Liver (tissue), 3 donors: ENCODE measurements at regions not wholly inside any gene's neighbourhood (a gene's known extent, or its start where the extent isn't known, plus 50 kb on each side); places are given as distances from the start of the nearest gene placed in this dataset.

ENCODE experiments used
- CTCF ChIP-seq: fragments of 150-350 bp; IDR thresholded peaks from 2 replicates; pipeline ENCODE4 v1.5.1; 2017; ENCODE audit warnings: improper control_type of control experiment, low read depth, low read length; ENCODE audit not compliant: missing input control
- EGR1 ChIP-seq, 2 donors: IDR thresholded peaks; 2 replicates each; pipeline ENCODE4 v1.6.1; 2016 to 2018; ENCODE audit warnings: antibody characterized with exemption in 2 of 2, low read depth in 2 of 2
- FOXA1 ChIP-seq: IDR thresholded peaks from 2 replicates; pipeline ENCODE4 v1.6.1; 2016; ENCODE audit warnings: antibody characterized with exemption
- GABPA ChIP-seq, 2 donors: IDR thresholded peaks in 1 of 2; conservative IDR thresholded peaks in 1 of 2; 2 replicates each; pipeline ENCODE4 v1.6.1; 2016; ENCODE audit warnings: antibody characterized with exemption in 2 of 2, mild to moderate bottlenecking in 1 of 2, moderate library complexity in 1 of 2
- JUND ChIP-seq, 2 donors: IDR thresholded peaks; 2 replicates each; pipeline ENCODE4 v1.6.1; 2016; ENCODE audit warnings: antibody characterized with exemption in 2 of 2
- MAX ChIP-seq: IDR thresholded peaks from 2 replicates; pipeline ENCODE4 v1.6.1; 2016; ENCODE audit warnings: antibody characterized with exemption
- NR2F2 ChIP-seq: IDR thresholded peaks from 2 replicates; pipeline ENCODE4 v1.6.1; 2016; ENCODE audit warnings: antibody characterized with exemption
- RAD21 ChIP-seq, 2 donors: IDR thresholded peaks; 2 replicates each; pipeline ENCODE4 v1.6.1; 2016; ENCODE audit warnings: antibody characterized with exemption in 2 of 2, mild to moderate bottlenecking in 2 of 2
- REST ChIP-seq: IDR thresholded peaks from 2 replicates; pipeline ENCODE4 v1.6.1; 2016; ENCODE audit warnings: antibody characterized with exemption, mild to moderate bottlenecking
- RXRA ChIP-seq, 2 donors: IDR thresholded peaks; 2 replicates each; pipeline ENCODE4 v1.6.1; 2017 to 2018; ENCODE audit warnings: antibody characterized with exemption in 2 of 2, mild to moderate bottlenecking in 1 of 2
- YY1 ChIP-seq: IDR thresholded peaks from 2 replicates; pipeline ENCODE4 v1.6.1; 2016; ENCODE audit warnings: antibody characterized with exemption, mild to moderate bottlenecking
- ZBTB33 ChIP-seq: IDR thresholded peaks from 2 replicates; pipeline ENCODE4 v1.6.1; 2016; ENCODE audit warnings: antibody characterized with exemption
- donor health status: healthy.
- donor health status: healthy.

GRCh38 chr15:70234256-70234905, 136.7 kb upstream of the TLE3 start:
- TF ChIP-seq CTCF (no peak), EGR1 (IDR thresholded peaks at IDR 0.05; ENCODE audit: low read depth in 2 of 2) (no peak), RXRA (IDR thresholded peaks at IDR 0.05) (peak in 1 of 2 donors; percentile 7), GABPA (IDR thresholded peaks at IDR 0.05 in 1 of 2, conservative IDR thresholded peaks at IDR 0.05 in 1 of 2) (no peak), MAX (no peak), REST (no peak), JUND (IDR thresholded peaks at IDR 0.05) (no peak), ZBTB33 (no peak), RAD21 (IDR thresholded peaks at IDR 0.05) (peak in 1 of 2 donors; percentile 3), YY1 (no peak), NR2F2 (no peak), FOXA1 (no peak)
